ENCODE measurements at regions not wholly inside any gene's neighbourhood (a gene's known extent, or its start where the extent isn't known, plus 50 kb on each side); places are given as distances from the start of the nearest gene placed in this dataset.

DNA sequence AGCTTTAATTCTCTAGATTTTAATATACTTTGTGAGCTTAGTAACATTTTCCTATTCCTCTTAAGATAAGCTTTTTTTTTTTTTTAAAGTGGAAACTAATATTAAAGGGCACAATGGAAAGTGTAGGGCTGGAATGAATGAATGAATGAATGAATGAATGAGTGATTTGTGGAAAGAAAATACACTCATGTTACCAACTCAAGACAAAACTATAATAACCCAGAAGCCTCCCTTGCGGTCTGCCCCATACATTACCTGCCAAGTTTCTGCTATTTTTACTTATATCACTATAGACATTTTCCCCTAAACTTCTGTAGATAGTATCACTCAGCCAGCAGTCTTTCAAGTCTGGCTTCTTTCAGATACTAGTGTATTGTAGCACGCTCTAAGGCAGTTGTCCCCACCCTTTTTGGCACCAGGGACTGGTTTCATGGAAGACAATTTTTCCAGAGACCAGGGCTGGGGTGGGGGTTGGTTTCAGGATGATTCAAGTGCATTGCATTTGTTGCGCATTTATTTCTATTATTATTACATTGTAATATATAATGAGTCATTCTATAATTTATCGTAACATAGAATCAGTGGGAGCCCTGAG, 932.2 kb downstream of the TBC1D22A start:
- no peaks in the 10 kb centered on the region for H3K9me3 ChIP-seq
- no peaks in the 10 kb centered on the region for H3K4me1 ChIP-seq
- H3K27me3 ChIP-seq (ENCODE audit: insufficient read depth in 3 of 3, low read length in 2 of 3), result no peaks in the 10 kb centered on the region
- intact Hi-C loops (cut with DNase I), result no loop called here
- WGBS, 3 donors, result 60 to 71% (median 62%) methylated on average over 4 of the region's 4 CpGs
- H3K27ac ChIP-seq, result no peak overlapping the region
- TF ChIP-seq CTCF (IDR thresholded peaks at IDR 0.05), result no peak
- H3K36me3 ChIP-seq (ENCODE audit: insufficient read depth in 1 of 2, low read depth in 1 of 2), result no peaks in the 10 kb centered on the region
- ATAC-seq (no peak), DNase-seq (no peak)
- no peak overlapping the region for H3K4me3 ChIP-seq

DNA sequence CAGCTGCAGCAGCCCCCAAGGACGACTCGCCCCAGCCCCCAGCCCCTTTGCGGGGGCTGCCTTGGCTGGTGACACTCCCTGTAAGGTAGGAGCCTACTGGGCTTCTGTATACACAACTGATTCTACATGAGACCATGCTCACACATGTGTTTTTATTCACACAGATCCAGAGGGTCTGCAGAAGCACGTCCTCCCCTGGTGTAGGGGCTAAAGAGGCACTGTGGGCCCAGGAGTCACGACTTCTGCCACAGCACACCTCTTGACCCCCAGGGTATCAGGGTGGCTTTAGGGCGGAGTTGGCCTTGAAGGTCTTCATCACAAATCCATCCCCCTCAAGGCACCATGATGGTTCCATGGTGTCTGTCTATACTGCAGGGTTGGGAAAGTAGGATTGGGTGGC, 931.2 kb downstream of the TBC1D22A start:
- H3K36me3 ChIP-seq (ENCODE audit: insufficient read depth in 1 of 2, low read depth in 1 of 2), result no peaks in the 10 kb centered on the region
- no peaks in the 10 kb centered on the region for H3K27me3 ChIP-seq (ENCODE audit: insufficient read depth in 3 of 3, low read length in 2 of 3)
- no peak for DNase-seq
- no peaks in the 10 kb centered on the region for H3K9me3 ChIP-seq
- no peak overlapping the region for H3K4me3 ChIP-seq
- no peak overlapping the region for H3K27ac ChIP-seq
- no peaks in the 10 kb centered on the region for H3K4me1 ChIP-seq
- ATAC-seq, result no peak
- intact Hi-C loops (cut with DNase I), result no loop called here
- 78 to 86% (median 83%) methylated on average over 6 of the region's 6 CpGs for WGBS, 3 donors
- TF ChIP-seq CTCF (IDR thresholded peaks at IDR 0.05), result no peak

DNA sequence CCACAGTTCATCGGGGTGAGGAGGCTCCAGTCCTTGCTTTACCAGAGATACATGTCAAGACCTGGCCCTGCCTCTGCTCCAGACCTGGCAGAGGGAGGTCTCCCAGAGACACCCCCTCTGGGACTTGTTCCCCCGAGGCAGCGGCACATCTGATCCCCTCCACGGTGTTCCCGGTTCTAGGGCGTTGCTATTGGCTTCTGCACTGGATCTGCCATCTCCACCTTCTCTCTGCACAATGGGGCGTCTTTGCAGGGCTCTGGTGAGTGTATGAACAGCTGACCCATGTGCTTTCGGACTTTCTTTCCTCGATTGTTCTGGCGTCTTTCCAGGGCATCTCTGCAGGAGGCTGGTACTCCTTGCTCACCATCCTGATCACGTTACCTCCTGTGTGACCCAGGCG, 930.4 kb downstream of the TBC1D22A start:
- ATAC-seq (no peak), DNase-seq (no peak)
- no peak overlapping the region for H3K27ac ChIP-seq
- no peaks in the 10 kb centered on the region for H3K9me3 ChIP-seq
- TF ChIP-seq CTCF (IDR thresholded peaks at IDR 0.05), result no peak
- H3K4me1 ChIP-seq, result no peaks in the 10 kb centered on the region
- intact Hi-C loops (cut with DNase I), result no loop called here
- H3K27me3 ChIP-seq (ENCODE audit: insufficient read depth in 3 of 3, low read length in 2 of 3), result no peaks in the 10 kb centered on the region
- no peaks in the 10 kb centered on the region for H3K36me3 ChIP-seq (ENCODE audit: insufficient read depth in 1 of 2, low read depth in 1 of 2)
- WGBS, 3 donors, result 69 to 74% (median 73%) methylated on average over 12 of the region's 12 CpGs
- no peak overlapping the region for H3K4me3 ChIP-seq

- Histone ChIP-seq H3K4me1 (no peaks in the 10 kb centered on the region), H3K27ac (no peak overlapping the region), H3K9me3 (no peaks in the 10 kb centered on the region), H3K27me3 (ENCODE audit: insufficient read depth in 3 of 3, low read length in 2 of 3) (no peaks in the 10 kb centered on the region), H3K36me3 (ENCODE audit: insufficient read depth in 1 of 2, low read depth in 1 of 2) (no peaks in the 10 kb centered on the region), H3K4me3 (no peak overlapping the region)
- 61 to 73% (median 71%) methylated on average over 10 of the region's 10 CpGs for WGBS, 3 donors
- ATAC-seq (no peak), DNase-seq (no peak)
- no peak for TF ChIP-seq CTCF (IDR thresholded peaks at IDR 0.05)
- intact Hi-C loops (cut with DNase I), result no loop called here
Measured at GRCh38 chr22:47691152-47691895, 928.9 kb downstream of the TBC1D22A start.

All from psoas muscle (tissue), 7 donors.